ENCODE measurements at regions not wholly inside any gene's neighbourhood (a gene's known extent, or its start where the extent isn't known, plus 50 kb on each side); places are given as distances from the start of the nearest gene placed in this dataset.

GRCh38 chr9:28234894-28235277, 661.6 kb upstream of the C9orf72 start:
- Mint-ChIP-seq H3K36me3 (no peaks in the 10 kb centered on the region), H3K4me3 (no peak overlapping the region), H3K4me1 (no peaks in the 10 kb centered on the region), H3K27me3 (no peaks in the 10 kb centered on the region), H3K9me3 (peaks cover 17% of the 10 kb centered on the region), H3K27ac (no peak overlapping the region)
- no peak for DNase-seq
- CTCF ChIA-PET = no interaction called here

- no peaks in the 10 kb centered on the region for H3K36me3 Mint-ChIP-seq
- no peak overlapping the region for H3K27ac Mint-ChIP-seq
- CTCF ChIA-PET = no interaction called here
- peaks cover 2% of the 10 kb centered on the region for H3K9me3 Mint-ChIP-seq
- H3K4me3 Mint-ChIP-seq = no peak overlapping the region
- no peaks in the 10 kb centered on the region for H3K27me3 Mint-ChIP-seq
- H3K4me1 Mint-ChIP-seq = no peaks in the 10 kb centered on the region
- DNase-seq = no peak
Measured at GRCh38 chr9:28249424-28249823, 676.1 kb upstream of the C9orf72 start.

- Mint-ChIP-seq H3K27ac (no peak overlapping the region), H3K36me3 (no peaks in the 10 kb centered on the region), H3K4me3 (no peak overlapping the region), H3K27me3 (no peaks in the 10 kb centered on the region), H3K4me1 (no peaks in the 10 kb centered on the region), H3K9me3 (peaks cover 3% of the 10 kb centered on the region)
- no peak for DNase-seq
- CTCF ChIA-PET = no interaction called here
Measured at GRCh38 chr9:28255174-28255573, 681.9 kb upstream of the C9orf72 start.

GRCh38 chr9:28260330-28260729, 687.0 kb upstream of the C9orf72 start:
- CTCF ChIA-PET = no interaction called here
- Mint-ChIP-seq H3K27me3 (no peaks in the 10 kb centered on the region), H3K4me1 (no peaks in the 10 kb centered on the region), H3K36me3 (no peaks in the 10 kb centered on the region), H3K27ac (no peak overlapping the region), H3K4me3 (no peak overlapping the region), H3K9me3 (peaks cover 3% of the 10 kb centered on the region)
- DNase-seq = no peak

- no peaks in the 10 kb centered on the region for H3K36me3 Mint-ChIP-seq
- CTCF ChIA-PET = no interaction called here
- H3K4me1 Mint-ChIP-seq = no peaks in the 10 kb centered on the region
- DNase-seq = no peak
- no peaks in the 10 kb centered on the region for H3K27me3 Mint-ChIP-seq
- H3K9me3 Mint-ChIP-seq = peaks cover 2% of the 10 kb centered on the region
- H3K27ac Mint-ChIP-seq = no peak overlapping the region
- no peak overlapping the region for H3K4me3 Mint-ChIP-seq
Measured at GRCh38 chr9:28264368-28264767, 691.1 kb upstream of the C9orf72 start.

- Mint-ChIP-seq H3K27me3 (no peaks in the 10 kb centered on the region), H3K9me3 (peaks cover 2% of the 10 kb centered on the region), H3K36me3 (no peaks in the 10 kb centered on the region), H3K4me3 (no peak overlapping the region), H3K27ac (no peak overlapping the region), H3K4me1 (no peaks in the 10 kb centered on the region)
- CTCF ChIA-PET = no interaction called here
- DNase-seq = no peak
Measured at GRCh38 chr9:28267351-28267750, 694.1 kb upstream of the C9orf72 start.

GRCh38 chr9:28270156-28270555, 696.9 kb upstream of the C9orf72 start:
- no peak overlapping the region for H3K27ac Mint-ChIP-seq
- CTCF ChIA-PET = no interaction called here

GRCh38 chr9:28272127-28272526, 698.8 kb upstream of the C9orf72 start:
- CTCF ChIA-PET = no interaction called here
- Mint-ChIP-seq H3K4me1 (no peaks in the 10 kb centered on the region), H3K36me3 (no peaks in the 10 kb centered on the region), H3K27me3 (no peaks in the 10 kb centered on the region), H3K9me3 (peaks cover 4% of the 10 kb centered on the region), H3K27ac (no peak overlapping the region), H3K4me3 (no peak overlapping the region)
- no peak for DNase-seq

More at GRCh38 chr9:28270156-28270555, 696.9 kb upstream of the C9orf72 start:
- Mint-ChIP-seq H3K27me3 (no peaks in the 10 kb centered on the region), H3K4me1 (no peaks in the 10 kb centered on the region), H3K36me3 (no peaks in the 10 kb centered on the region), H3K4me3 (no peak overlapping the region), H3K9me3 (peaks cover 2% of the 10 kb centered on the region)
- DNase-seq = no peak

- Mint-ChIP-seq H3K27me3 (no peaks in the 10 kb centered on the region), H3K36me3 (no peaks in the 10 kb centered on the region), H3K4me3 (no peak overlapping the region), H3K9me3 (peaks cover 5% of the 10 kb centered on the region), H3K4me1 (no peaks in the 10 kb centered on the region), H3K27ac (no peak overlapping the region)
- DNase-seq = no peak
- CTCF ChIA-PET = no interaction called here
Measured at GRCh38 chr9:28287455-28287854, 714.2 kb upstream of the C9orf72 start.

GRCh38 chr9:28289746-28290145, 716.5 kb upstream of the C9orf72 start:
- Mint-ChIP-seq H3K36me3 (no peaks in the 10 kb centered on the region), H3K9me3 (peaks cover 5% of the 10 kb centered on the region), H3K27ac (no peak overlapping the region), H3K27me3 (no peaks in the 10 kb centered on the region), H3K4me3 (no peak overlapping the region), H3K4me1 (no peaks in the 10 kb centered on the region)
- DNase-seq = no peak
- CTCF ChIA-PET = no interaction called here

- Mint-ChIP-seq H3K9me3 (peaks cover 5% of the 10 kb centered on the region), H3K27ac (no peak overlapping the region), H3K4me3 (no peak overlapping the region), H3K36me3 (no peaks in the 10 kb centered on the region), H3K27me3 (no peaks in the 10 kb centered on the region), H3K4me1 (no peaks in the 10 kb centered on the region)
- CTCF ChIA-PET = no interaction called here
- no peak for DNase-seq
Measured at GRCh38 chr9:28293369-28294090, 720.2 kb upstream of the C9orf72 start.

GRCh38 chr9:28301281-28301680, 728.0 kb upstream of the C9orf72 start:
- H3K27me3 Mint-ChIP-seq = no peaks in the 10 kb centered on the region
- no peaks in the 10 kb centered on the region for H3K36me3 Mint-ChIP-seq
- no peak for DNase-seq
- H3K9me3 Mint-ChIP-seq = peaks cover 2% of the 10 kb centered on the region
- CTCF ChIA-PET = no interaction called here
- no peak overlapping the region for H3K4me3 Mint-ChIP-seq
- no peaks in the 10 kb centered on the region for H3K4me1 Mint-ChIP-seq
- no peak overlapping the region for H3K27ac Mint-ChIP-seq

GRCh38 chr9:28317745-28318144, 744.5 kb upstream of the C9orf72 start:
- Mint-ChIP-seq H3K4me3 (no peak overlapping the region), H3K36me3 (no peaks in the 10 kb centered on the region), H3K9me3 (no peaks in the 10 kb centered on the region), H3K27me3 (no peaks in the 10 kb centered on the region), H3K4me1 (no peaks in the 10 kb centered on the region), H3K27ac (no peak overlapping the region)
- CTCF ChIA-PET = no interaction called here
- DNase-seq = no peak

GRCh38 chr9:28318515-28318914, 745.2 kb upstream of the C9orf72 start:
- Mint-ChIP-seq H3K9me3 (no peaks in the 10 kb centered on the region), H3K27ac (no peak overlapping the region), H3K27me3 (no peaks in the 10 kb centered on the region), H3K4me3 (no peak overlapping the region), H3K4me1 (no peaks in the 10 kb centered on the region), H3K36me3 (no peaks in the 10 kb centered on the region)
- no peak for DNase-seq
- CTCF ChIA-PET = no interaction called here

GRCh38 chr9:28319981-28320380, 746.7 kb upstream of the C9orf72 start:
- CTCF ChIA-PET = no interaction called here
- H3K9me3 Mint-ChIP-seq = no peaks in the 10 kb centered on the region
- H3K36me3 Mint-ChIP-seq = no peaks in the 10 kb centered on the region
- H3K27me3 Mint-ChIP-seq = no peaks in the 10 kb centered on the region
- no peak for DNase-seq
- H3K4me1 Mint-ChIP-seq = no peaks in the 10 kb centered on the region
- H3K4me3 Mint-ChIP-seq = no peak overlapping the region
- H3K27ac Mint-ChIP-seq = no peak overlapping the region

- Mint-ChIP-seq H3K27ac (no peak overlapping the region), H3K27me3 (no peaks in the 10 kb centered on the region), H3K4me3 (no peak overlapping the region), H3K9me3 (no peaks in the 10 kb centered on the region), H3K4me1 (no peaks in the 10 kb centered on the region), H3K36me3 (no peaks in the 10 kb centered on the region)
- DNase-seq = no peak
- CTCF ChIA-PET = no interaction called here
Measured at GRCh38 chr9:28320616-28321015, 747.3 kb upstream of the C9orf72 start.

Data from activated naive CD4-positive, alpha-beta T cell treated with anti-CD3 and anti-CD28 coated beads, Interleukin-2, amount 10 ng/mL, durations not matched to agents 7 days and 5 days (primary cell).